Right lobe of liver (tissue), 4 donors: ENCODE measurements at regions not wholly inside any gene's neighbourhood (a gene's known extent, or its start where the extent isn't known, plus 50 kb on each side); places are given as distances from the start of the nearest gene placed in this dataset.

Experiments used
- CTCF ChIP-seq, 4 donors: fragments of 200-600 bp in 3 of 4; fragments of 450-650 bp in 1 of 4; IDR thresholded peaks; one replicate each; pipeline versions ENCODE4 v1.5.1 to v1.8.0; 2016 to 2022; ENCODE audit warnings: antibody characterized with exemption in 4 of 4, mild to moderate bottlenecking in 2 of 4
- POLR2A ChIP-seq: fragments of 450-650 bp; IDR thresholded peaks from one replicate; pipeline ENCODE4 v1.6.1; 2017; ENCODE audit warnings: antibody characterized with exemption, mild to moderate bottlenecking
- donor health status: DM: no; HTN: no; CAD: no.
- donor health status: DM: no; HTN: no; CAD: no.
- donor health status: DM: no; HTN: yes; CAD: no.

- TF ChIP-seq POLR2A = no peak
- no peak for TF ChIP-seq CTCF (IDR thresholded peaks at IDR 0.05)
Observed at GRCh38 chr2:117716505-117716904, 98.0 kb upstream of the DDX18 start.
